ENCODE measurements at regions not wholly inside any gene's neighbourhood (a gene's known extent, or its start where the extent isn't known, plus 50 kb on each side); places are given as distances from the start of the nearest gene placed in this dataset.

GRCh38 chr10:28135258-28135657 lies 136.4 kb upstream of the ODAD2 start:
- TF ChIP-seq TAF1 (conservative IDR thresholded peaks at IDR 0.05), result no peak
- TF ChIP-seq JUND (IDR thresholded peaks at IDR 0.05), result no peak
- TF ChIP-seq RAD21 (IDR thresholded peaks at IDR 0.05), result peak in 1 of 2 donors; percentile 31
- no peak overlapping the region for H3K4me3 ChIP-seq (ENCODE audit: low read depth in 1 of 3, low read length in 3 of 3)
- no peak overlapping the region for H3K27ac ChIP-seq (ENCODE audit: low read depth in 1 of 2, low read length in 2 of 2)
- H3K9me3 ChIP-seq (ENCODE audit: control insufficient read depth in 4 of 4, low read length in 3 of 4), result peaks cover 0 to 6% (median 2%) of the 10 kb centered on the region in 4 donors
- DNase-seq (ENCODE audit: low spot score), result no peak
- no peaks in the 10 kb centered on the region for H3K36me3 ChIP-seq (ENCODE audit: control insufficient read depth in 4 of 4, insufficient read depth in 3 of 4, low read depth in 1 of 4, low read length in 3 of 4)
- no peaks in the 10 kb centered on the region for H3K27me3 ChIP-seq (ENCODE audit: control insufficient read depth in 4 of 4, insufficient read depth in 4 of 4, low read length in 3 of 4)
- H3K4me1 ChIP-seq (ENCODE audit: control insufficient read depth in 4 of 4, insufficient read depth in 4 of 4, low read length in 3 of 4), result no peaks in the 10 kb centered on the region
- H3K9ac ChIP-seq (ENCODE audit: low read depth in 1 of 2, low read length in 2 of 2), result no peak overlapping the region

- H3K27me3 ChIP-seq (ENCODE audit: control insufficient read depth in 4 of 4, insufficient read depth in 4 of 4, low read length in 3 of 4), result no peaks in the 10 kb centered on the region
- TF ChIP-seq FOXA1 (IDR thresholded peaks at IDR 0.05) (no peak), CTCF (IDR thresholded peaks at IDR 0.05; ENCODE audit: low read depth, low read length, missing input control) (no peak), JUND (IDR thresholded peaks at IDR 0.05) (no peak), ATF3 (IDR thresholded peaks at IDR 0.05) (no peak), NR2F2 (IDR thresholded peaks at IDR 0.05) (no peak), TAF1 (conservative IDR thresholded peaks at IDR 0.05) (no peak), REST (IDR thresholded peaks at IDR 0.05) (no peak), YY1 (IDR thresholded peaks at IDR 0.05) (no peak), HNF4A (conservative IDR thresholded peaks at IDR 0.05) (no peak), FOXA2 (IDR thresholded peaks at IDR 0.05) (no peak), RXRA (IDR thresholded peaks at IDR 0.05) (no peak), EGR1 (IDR thresholded peaks at IDR 0.05; ENCODE audit: low read depth in 2 of 2) (no peak), RAD21 (IDR thresholded peaks at IDR 0.05) (no peak), GABPA (IDR thresholded peaks at IDR 0.05 in 1 of 2, conservative IDR thresholded peaks at IDR 0.05 in 1 of 2) (no peak), SP1 (IDR thresholded peaks at IDR 0.05) (no peak), MAX (IDR thresholded peaks at IDR 0.05) (no peak), ZBTB33 (IDR thresholded peaks at IDR 0.05) (no peak), HNF4G (IDR thresholded peaks at IDR 0.05) (no peak)
- H3K9me3 ChIP-seq (ENCODE audit: control insufficient read depth in 4 of 4, low read length in 3 of 4), result no peaks in the 10 kb centered on the region
- H3K9ac ChIP-seq (ENCODE audit: low read depth in 1 of 2, low read length in 2 of 2), result no peak overlapping the region
- H3K4me3 ChIP-seq (ENCODE audit: low read depth in 1 of 3, low read length in 3 of 3), result no peak overlapping the region
- H3K36me3 ChIP-seq (ENCODE audit: control insufficient read depth in 4 of 4, insufficient read depth in 3 of 4, low read depth in 1 of 4, low read length in 3 of 4), result no peaks in the 10 kb centered on the region
- peaks cover 0 to 1% (median 0%) of the 10 kb centered on the region in 4 donors for H3K4me1 ChIP-seq (ENCODE audit: control insufficient read depth in 4 of 4, insufficient read depth in 4 of 4, low read length in 3 of 4)
- 80% methylated on average over 3 of the region's 3 CpGs for WGBS
- no peak overlapping the region for H3K27ac ChIP-seq (ENCODE audit: low read depth in 1 of 2, low read length in 2 of 2)
- DNase-seq (ENCODE audit: low spot score), result no peak
Observed at GRCh38 chr10:28130267-28130666, 131.4 kb upstream of the ODAD2 start.

Measured in liver (tissue), 8 donors.